Ovary (tissue), 7 donors: ENCODE measurements at regions not wholly inside any gene's neighbourhood (a gene's known extent, or its start where the extent isn't known, plus 50 kb on each side); places are given as distances from the start of the nearest gene placed in this dataset.

Experiments
- DNase-seq, 5 donors: peaks; one replicate each; pipeline ENCODE4 v3.0.0-alpha.2; 2019 to 2020
- H3K27ac ChIP-seq, 2 donors: fragments of 200-600 bp; one replicate each; pipeline versions ENCODE4 v1.5.1 to v1.8.0; 2019 to 2022
- H3K27me3 ChIP-seq: fragments of 200-600 bp; one replicate; pipeline ENCODE4 v1.8.0; 2022
- H3K36me3 ChIP-seq: fragments of 200-600 bp; sonication (generic); one replicate; pipeline ENCODE4 v1.5.1; 2019
- H3K4me1 ChIP-seq: one replicate; pipeline ENCODE4 v1.8.1; 2013; ENCODE audit warnings: mild to moderate bottlenecking, moderate library complexity; ENCODE audit not compliant: insufficient read depth
- H3K4me3 ChIP-seq: fragments of 200-600 bp; sonication (generic); one replicate; pipeline ENCODE4 v1.5.1; 2017
- H3K9me3 ChIP-seq, 2 donors: fragments of 200-600 bp in 1 of 2; sonication (generic) in 1 of 2; one replicate each; pipeline versions ENCODE4 v1.5.1 to v1.8.1; 2013 to 2019; ENCODE audit warnings: mild to moderate bottlenecking in 1 of 2, moderate library complexity in 1 of 2
- EP300 ChIP-seq: sonication (generic); formaldehyde crosslinking; IDR thresholded peaks from one replicate; pipeline ENCODE4 v1.6.1; 2017; ENCODE audit warnings: antibody characterized with exemption
- POLR2A ChIP-seq: fragments of 450-650 bp; IDR thresholded peaks from one replicate; pipeline ENCODE4 v1.6.1; 2017; ENCODE audit warnings: antibody characterized with exemption, mild to moderate bottlenecking, moderate library complexity
- WGBS, 3 donors: extraction: QIAGEN DNeasy Blood & Tissue Kit in 1 of 3; methylation state at CpG; one replicate each; pipeline versions ENCODE4 v1.1.5 to v1.1.7; 2013 to 2017; 5-methylcytosine and 5-hydroxymethylcytosine counted together
- intact Hi-C, 4 donors: fragments of 100-400 bp; cut with DNase I; formaldehyde crosslinking; loops; one replicate each; pipeline versions ENCODE4 v1.11.0 to v1.15.1; 2022 to 2023
- TF ChIP-seq, protein P1 (sequence below), 3 donors: fragments of 450-650 bp in 2 of 3; fragments of 200-600 bp in 1 of 3; IDR thresholded peaks; one replicate each; pipeline versions ENCODE4 v1.5.1 to v1.8.0; 2016 to 2022; ENCODE audit warnings: antibody characterized with exemption in 3 of 3, mild to moderate bottlenecking in 1 of 3
- donor health status: DM: no; HTN: no; CAD: no; lungs with moderate emphysema.
- donor health status: DM: no; HTN: no; CAD: no.
- donor health status: Bipolar disorder and iron deficiency.
- donor health status: DM: no; HTN: no; CAD: no.
- donor health status: DM: yes; HTN: yes; CAD: no.

- Histone ChIP-seq H3K4me3 (no peak overlapping the region), H3K4me1 (no peaks in the 10 kb centered on the region), H3K27me3 (no peaks in the 10 kb centered on the region), H3K36me3 (no peaks in the 10 kb centered on the region), H3K9me3 (no peaks in the 10 kb centered on the region), H3K27ac (no peak overlapping the region)
- DNase-seq = no peak
- intact Hi-C loops = loop anchor here in 2 of 4 donors (5.0 to 10.0 kb wide), 2 partner anchors 40 to 243 kb away; no protein-coding TSS in a partner anchor
- TF ChIP-seq POLR2A = no peak
- TF ChIP-seq, protein P1, sequence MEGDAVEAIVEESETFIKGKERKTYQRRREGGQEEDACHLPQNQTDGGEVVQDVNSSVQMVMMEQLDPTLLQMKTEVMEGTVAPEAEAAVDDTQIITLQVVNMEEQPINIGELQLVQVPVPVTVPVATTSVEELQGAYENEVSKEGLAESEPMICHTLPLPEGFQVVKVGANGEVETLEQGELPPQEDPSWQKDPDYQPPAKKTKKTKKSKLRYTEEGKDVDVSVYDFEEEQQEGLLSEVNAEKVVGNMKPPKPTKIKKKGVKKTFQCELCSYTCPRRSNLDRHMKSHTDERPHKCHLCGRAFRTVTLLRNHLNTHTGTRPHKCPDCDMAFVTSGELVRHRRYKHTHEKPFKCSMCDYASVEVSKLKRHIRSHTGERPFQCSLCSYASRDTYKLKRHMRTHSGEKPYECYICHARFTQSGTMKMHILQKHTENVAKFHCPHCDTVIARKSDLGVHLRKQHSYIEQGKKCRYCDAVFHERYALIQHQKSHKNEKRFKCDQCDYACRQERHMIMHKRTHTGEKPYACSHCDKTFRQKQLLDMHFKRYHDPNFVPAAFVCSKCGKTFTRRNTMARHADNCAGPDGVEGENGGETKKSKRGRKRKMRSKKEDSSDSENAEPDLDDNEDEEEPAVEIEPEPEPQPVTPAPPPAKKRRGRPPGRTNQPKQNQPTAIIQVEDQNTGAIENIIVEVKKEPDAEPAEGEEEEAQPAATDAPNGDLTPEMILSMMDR (IDR thresholded peaks at IDR 0.05) = no peak
- 91 to 95% (median 94%) methylated on average over 7 of the region's 7 CpGs for WGBS, 3 donors
Observed at GRCh38 chr4:153087671-153088194, 116.5 kb upstream of the TRIM2 start.

DNA sequence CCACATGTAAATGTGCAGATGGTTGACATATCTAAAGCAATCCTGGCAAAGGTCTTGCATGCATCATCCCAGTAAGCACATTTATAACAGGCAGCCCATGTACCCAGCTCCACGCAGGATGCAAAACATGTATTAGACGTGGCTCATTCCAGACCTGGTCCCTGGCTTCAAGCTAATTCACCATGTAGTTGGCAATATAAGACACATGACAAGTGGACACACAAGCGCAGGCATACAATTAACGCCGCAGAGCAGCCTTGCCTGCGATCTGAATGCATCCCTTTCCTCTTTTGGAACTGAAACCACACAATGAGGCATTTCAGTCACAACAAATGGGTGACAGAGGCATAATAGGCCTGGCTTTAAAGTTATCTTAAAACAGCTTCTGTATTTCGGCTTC, 114.5 kb upstream of the TRIM2 start:
- H3K36me3 ChIP-seq = no peaks in the 10 kb centered on the region
- no peaks in the 10 kb centered on the region for H3K4me1 ChIP-seq
- H3K9me3 ChIP-seq = no peaks in the 10 kb centered on the region
- no peak for DNase-seq
- no peak overlapping the region for H3K27ac ChIP-seq
- intact Hi-C loops = loop anchor here in 2 of 4 donors (5.0 to 10.0 kb wide), 2 partner anchors 38 to 245 kb away; no protein-coding TSS in a partner anchor
- no peaks in the 10 kb centered on the region for H3K27me3 ChIP-seq
- H3K4me3 ChIP-seq = no peak overlapping the region
- TF ChIP-seq EP300 (no peak), POLR2A (no peak)
- TF ChIP-seq, protein P1 (IDR thresholded peaks at IDR 0.05) = no peak
- 87 to 92% (median 89%) methylated on average over 7 of the region's 7 CpGs for WGBS, 3 donors

GRCh38 chr4:153090181-153090580, 114.1 kb upstream of the TRIM2 start:
- intact Hi-C loops = no loop called here
- no peaks in the 10 kb centered on the region for H3K36me3 ChIP-seq

GRCh38 chr4:153090670-153091385, 113.4 kb upstream of the TRIM2 start:
- Histone ChIP-seq H3K4me3 (no peak overlapping the region), H3K9me3 (no peaks in the 10 kb centered on the region), H3K27ac (no peak overlapping the region), H3K4me1 (no peaks in the 10 kb centered on the region), H3K36me3 (no peaks in the 10 kb centered on the region), H3K27me3 (no peaks in the 10 kb centered on the region)
- TF ChIP-seq POLR2A = no peak
- no peak for TF ChIP-seq EP300
- TF ChIP-seq, protein P1 (IDR thresholded peaks at IDR 0.05) = no peak
- intact Hi-C loops = no loop called here
- no peak for DNase-seq
- 84 to 91% (median 87%) methylated on average over 6 of the region's 6 CpGs for WGBS, 3 donors

More at GRCh38 chr4:153090181-153090580, 114.1 kb upstream of the TRIM2 start:
- H3K27ac ChIP-seq = no peak overlapping the region
- no peaks in the 10 kb centered on the region for H3K4me1 ChIP-seq
- H3K27me3 ChIP-seq = no peaks in the 10 kb centered on the region
- no peak for TF ChIP-seq POLR2A
- TF ChIP-seq EP300 = no peak
- TF ChIP-seq, protein P1 (IDR thresholded peaks at IDR 0.05) = no peak
- DNase-seq = no peak
- no peak overlapping the region for H3K4me3 ChIP-seq
- 70 to 84% (median 73%) methylated on average over 2 of the region's 2 CpGs for WGBS, 3 donors
- no peaks in the 10 kb centered on the region for H3K9me3 ChIP-seq
